GM03348 (cell line): ENCODE measurements at regions not wholly inside any gene's neighbourhood (a gene's known extent, or its start where the extent isn't known, plus 50 kb on each side); places are given as distances from the start of the nearest gene placed in this dataset.
"Not testable (repeated sequence)": the region's sequence is repeated elsewhere in the genome, so short reads cannot be mapped to it uniquely, and the experiment has no call there.

Experiments used
- DNase-seq: peaks from one replicate; pipeline ENCODE4 v3.0.0; 2012; ENCODE audit warnings: low spot score

DNA sequence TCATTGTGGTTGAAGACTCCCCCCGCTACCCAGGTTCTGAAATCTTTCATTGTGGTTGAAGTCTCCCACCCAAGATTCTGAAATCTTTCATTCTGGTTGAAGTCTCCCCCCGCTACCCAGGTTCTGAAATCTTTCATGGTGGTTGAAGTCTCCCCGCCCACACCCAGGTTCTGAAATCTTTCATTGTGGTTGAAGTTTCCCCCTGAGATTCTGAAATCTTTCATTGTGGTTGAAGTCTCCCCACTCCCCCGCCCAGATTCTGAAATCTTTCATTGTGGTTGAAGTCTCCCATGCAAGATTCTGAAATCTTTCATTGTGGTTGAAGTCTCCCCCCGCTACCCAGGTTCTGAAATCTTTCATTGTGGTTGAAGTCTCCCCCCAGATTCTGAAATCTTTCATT lies 916.0 kb downstream of the BRD1 start:
- DNase-seq = not testable (repeated sequence)

DNA sequence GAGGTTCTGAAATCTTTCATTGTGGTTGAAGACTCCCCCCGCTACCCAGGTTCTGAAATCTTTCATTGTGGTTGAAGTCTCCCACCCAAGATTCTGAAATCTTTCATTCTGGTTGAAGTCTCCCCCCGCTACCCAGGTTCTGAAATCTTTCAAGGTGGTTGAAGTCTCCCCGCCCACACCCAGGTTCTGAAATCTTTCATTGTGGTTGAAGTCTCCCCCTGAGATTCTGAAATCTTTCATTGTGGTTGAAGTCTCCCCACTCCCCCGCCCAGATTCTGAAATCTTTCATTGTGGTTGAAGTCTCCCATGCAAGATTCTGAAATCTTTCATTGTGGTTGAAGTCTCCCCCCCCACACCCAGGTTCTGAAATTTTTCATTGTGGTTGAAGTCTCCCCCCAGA lies 916.6 kb downstream of the BRD1 start:
- not testable (repeated sequence) for DNase-seq

DNA sequence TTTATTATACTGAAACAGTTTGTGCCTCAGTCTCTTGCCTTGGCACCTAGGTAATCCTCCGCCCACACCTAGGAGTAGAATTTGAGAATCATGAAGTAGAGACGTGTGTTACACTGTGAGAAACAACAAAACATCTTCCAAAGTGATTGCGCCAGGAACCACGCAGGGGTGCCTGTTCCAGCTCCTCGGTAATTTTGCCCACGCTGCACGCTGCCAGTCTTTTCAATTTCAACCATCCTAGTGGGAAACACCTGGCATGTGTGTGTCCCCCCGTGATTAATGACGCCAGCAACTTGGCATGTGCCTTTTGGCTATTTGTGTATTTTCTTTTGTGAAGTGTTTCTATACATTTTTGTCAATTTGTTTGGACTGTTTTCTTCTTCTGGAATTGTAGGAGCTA lies 919.1 kb downstream of the BRD1 start:
- no peak for DNase-seq

GRCh38 chr22:48907591-48907990 lies 920.1 kb downstream of the BRD1 start:
- no peak for DNase-seq

DNA sequence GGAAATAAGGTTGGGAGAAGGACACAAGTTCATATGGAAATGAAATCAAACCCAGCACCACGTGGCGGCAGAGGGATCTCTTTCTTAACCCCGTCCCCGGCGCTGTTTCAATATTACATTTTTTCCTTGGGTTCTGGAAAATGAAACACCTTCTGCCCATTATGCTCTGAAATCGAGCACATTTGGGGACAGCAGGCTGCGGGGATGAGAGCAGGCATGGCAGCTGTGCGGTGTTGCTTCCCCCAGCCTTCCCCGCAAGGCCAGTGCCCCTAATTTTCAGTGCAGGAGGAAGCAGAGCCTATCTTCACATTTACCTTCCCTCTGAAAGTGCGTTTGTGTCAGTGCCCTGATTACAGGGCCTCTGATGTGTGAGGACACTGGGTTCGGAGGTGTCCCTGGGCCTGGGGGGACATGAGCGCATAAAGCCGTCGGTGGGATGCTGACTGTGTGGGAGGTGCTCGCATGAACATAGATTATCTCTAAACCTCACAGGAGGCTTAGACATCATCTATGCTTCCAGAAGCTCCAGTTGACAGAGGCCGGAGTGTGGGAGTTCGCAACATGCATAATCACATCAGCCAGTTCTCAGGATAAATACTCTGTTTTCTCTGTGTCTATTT lies 921.3 kb downstream of the BRD1 start:
- DNase-seq = no peak

DNA sequence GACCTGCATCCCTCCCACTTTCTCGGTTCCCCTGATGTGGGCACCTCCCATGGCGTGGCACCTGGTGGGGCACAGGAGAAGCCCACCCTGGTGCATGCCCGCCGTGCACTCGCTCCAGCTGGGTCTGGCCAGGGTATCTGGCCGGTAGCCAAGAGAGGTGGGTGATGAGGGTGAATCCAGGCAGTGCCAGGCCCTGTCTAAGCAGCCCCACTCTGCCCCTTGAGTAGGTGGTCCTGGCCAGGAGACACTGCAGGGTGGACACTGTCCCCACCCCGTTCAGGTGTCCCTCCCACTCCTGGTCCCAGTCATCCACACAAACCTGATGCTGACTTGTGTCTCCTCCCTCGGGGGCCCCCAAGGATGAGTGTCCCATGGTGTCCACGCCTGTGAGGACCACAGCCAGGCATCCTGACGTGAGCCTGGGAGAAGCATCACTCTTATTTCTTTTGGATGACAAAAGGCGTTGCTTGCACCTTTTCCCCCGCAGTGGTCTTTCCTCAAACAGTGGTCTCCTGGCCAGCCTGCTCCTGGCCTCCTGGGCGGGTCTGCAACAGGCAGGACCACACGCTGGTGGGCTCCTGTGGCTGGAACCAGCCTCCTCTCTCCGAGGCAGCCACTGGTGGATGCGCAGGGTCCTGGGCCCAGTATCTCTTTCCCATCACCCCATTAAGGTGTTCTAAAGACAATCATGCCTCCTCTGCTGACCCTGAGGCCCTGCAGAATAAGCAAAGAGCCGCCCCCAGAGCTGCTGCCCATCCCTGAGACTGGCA lies 922.3 kb downstream of the BRD1 start:
- DNase-seq = no peak

DNA sequence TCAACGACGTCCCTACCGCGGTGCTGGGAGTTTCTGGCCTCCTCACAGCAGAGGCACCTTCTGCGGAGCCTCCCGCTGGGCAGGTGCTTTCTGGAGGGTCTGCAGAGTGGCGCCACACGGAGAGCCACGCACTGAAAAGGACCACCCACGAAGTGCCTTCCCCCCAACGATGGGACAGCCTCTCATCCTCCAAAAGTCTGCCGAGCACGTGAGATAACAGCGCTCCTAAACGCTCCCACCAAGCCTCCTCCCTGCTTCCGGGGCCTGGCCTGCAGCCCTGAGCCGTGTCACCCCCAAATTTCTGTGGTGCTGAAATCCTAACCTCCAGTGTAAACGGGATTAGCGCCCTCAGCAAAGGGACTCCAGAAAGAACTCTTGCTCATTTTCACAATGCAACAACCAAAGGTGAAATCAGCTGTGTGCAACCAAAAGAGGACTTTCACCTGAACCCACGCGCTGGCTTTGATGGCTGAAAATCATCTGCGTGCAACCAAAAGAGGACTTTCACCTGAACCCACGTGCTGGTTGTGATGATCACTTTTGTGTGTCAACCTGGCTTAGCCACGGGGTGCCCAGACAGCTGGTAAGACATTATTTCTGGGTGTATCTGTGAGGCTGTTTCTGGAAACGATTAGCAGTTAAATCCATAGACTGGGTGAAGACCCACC lies 924.6 kb downstream of the BRD1 start:
- DNase-seq = no peak

GRCh38 chr22:48902001-48902869 lies 925.4 kb downstream of the BRD1 start:
- no peak for DNase-seq

GRCh38 chr22:48901324-48901723 lies 926.3 kb downstream of the BRD1 start:
- no peak for DNase-seq

GRCh38 chr22:48900626-48901025 lies 927.0 kb downstream of the BRD1 start:
- DNase-seq = no peak

DNA sequence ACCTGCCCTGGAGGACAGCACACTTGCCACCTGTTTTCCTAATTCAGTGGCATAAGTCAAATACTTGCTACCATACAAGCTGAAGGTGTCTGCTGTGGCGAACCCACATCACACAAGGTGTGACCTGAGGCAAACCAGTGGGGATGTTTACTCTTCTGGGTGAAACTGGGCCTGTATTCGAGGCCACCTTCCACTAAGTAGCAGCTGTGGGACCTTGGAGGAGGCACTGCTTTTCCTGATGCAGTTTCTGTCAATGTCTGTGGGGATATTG lies 927.4 kb downstream of the BRD1 start:
- DNase-seq = no peak

GRCh38 chr22:48899523-48900326 lies 927.9 kb downstream of the BRD1 start:
- no peak for DNase-seq

GRCh38 chr22:48898524-48899250 lies 929.0 kb downstream of the BRD1 start:
- no peak for DNase-seq

DNA sequence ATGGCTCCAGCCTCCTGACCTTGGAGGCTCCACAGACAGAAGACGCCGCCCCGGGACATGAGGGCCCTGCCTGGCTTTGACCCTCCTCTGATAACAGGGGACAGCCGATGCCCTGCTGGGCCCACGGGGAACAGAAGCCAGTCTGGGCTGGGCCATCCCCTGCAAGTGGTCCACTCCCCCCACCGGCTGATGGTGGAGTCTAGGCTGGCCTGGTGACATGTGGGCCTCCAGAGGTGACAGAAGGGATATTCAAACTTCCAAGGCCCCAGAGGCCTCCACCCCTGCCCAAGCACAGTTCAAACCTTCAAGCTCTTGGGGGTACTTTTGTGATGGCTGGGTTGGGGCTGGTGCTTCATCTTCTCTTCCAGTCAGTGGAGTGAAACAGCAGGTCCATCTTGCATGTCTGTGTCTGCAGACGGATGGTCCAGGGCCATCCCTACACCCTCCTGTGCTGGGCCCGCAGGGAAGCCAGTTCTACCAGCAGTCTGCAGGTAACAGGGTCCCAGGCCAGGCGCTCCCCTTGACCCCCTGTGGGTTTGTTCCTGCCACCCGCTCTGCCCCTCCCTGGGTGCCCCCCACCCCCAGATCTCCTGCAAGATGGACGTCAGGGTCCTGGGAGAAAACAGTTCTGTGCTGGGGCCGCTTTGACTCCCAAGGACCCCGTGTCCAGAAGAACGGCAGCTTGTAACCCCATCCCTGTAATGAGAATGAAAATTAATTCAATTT lies 929.9 kb downstream of the BRD1 start:
- DNase-seq = no peak

DNA sequence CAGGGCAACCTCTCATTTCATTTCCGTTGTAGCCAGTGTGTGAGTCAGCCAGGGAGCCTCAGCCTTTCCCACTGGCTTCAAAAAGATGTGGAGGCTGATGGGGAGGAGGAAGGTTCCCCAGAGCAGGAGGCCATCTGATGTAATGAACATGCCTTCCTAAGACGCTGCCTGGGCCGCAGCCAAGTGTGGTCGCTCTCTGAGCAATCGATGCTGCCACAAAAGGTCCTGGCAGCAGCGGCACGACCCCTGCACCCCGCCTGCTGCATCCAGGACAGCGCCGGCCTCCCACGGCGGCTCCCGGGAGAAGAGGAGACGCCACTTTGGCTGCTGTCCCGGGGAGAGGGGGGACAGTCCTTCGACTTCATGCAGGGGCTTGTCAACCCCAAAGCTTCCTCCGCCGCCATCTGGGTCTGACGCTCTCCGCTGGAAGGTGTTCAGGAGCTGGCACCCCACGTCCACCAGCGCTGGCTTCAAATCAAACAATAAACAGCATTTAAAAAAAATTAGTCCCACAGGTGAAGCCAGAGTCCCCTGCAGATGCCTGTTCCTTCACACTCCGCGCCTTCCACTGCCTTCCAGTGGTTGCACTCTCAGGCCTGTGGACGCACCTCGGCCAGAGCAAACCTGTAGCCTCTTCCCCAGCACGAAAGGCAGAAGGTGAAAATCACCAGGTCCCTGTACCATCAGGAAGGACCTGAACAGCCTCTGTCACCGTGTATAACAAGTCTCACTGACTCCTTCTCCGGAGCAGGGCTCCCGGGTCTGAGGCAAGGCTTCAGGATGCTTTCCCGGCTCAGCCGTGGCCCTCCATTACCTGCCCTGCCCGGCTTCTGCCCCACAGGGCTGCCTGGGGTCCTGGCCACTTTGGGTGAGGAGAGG lies 930.7 kb downstream of the BRD1 start:
- DNase-seq = no peak

DNA sequence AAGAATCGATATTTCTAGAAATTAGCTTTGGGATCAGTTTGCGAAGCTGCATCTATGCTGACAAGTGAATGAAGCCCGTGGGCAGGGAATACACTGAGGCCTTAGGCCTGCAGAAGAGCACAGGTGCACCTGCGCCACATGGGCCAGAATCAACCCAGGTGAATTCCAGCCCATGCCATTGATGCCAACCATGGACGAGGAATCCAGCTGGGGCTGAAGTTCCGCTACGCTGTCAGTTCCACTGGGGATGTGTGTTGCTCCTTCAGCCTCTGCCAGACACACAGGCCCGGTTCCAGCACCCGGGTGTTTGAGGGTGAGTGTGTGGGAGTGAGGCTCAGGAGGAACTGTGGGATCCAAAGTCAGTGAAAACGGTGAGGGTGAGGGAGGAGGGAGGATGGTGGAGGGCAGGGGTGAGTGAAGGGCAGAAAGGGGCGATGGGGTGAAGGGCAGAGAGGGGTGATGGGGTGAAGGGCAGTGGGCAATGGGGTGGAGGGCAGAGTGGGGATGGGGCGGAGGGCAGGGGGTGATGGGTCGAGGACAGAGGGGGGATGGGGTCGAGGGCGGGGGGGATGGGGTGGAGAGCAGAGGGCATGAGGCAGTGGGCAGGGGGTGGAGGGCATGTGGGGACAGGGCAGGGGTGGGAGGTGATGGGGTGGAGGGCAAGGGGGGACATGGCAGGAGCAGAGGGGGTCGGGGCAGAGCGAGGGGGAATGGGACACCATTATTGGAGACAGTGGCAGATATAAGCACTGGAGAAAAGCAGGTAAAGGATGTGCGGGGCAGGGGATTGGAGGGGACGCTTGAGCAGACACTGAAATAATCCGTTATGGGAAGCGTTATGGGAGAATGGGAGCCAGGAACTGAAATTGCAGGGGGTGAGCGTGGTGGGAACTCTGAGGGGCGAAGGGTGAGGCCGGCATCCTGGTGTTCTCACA lies 931.6 kb downstream of the BRD1 start:
- DNase-seq = no peak

DNA sequence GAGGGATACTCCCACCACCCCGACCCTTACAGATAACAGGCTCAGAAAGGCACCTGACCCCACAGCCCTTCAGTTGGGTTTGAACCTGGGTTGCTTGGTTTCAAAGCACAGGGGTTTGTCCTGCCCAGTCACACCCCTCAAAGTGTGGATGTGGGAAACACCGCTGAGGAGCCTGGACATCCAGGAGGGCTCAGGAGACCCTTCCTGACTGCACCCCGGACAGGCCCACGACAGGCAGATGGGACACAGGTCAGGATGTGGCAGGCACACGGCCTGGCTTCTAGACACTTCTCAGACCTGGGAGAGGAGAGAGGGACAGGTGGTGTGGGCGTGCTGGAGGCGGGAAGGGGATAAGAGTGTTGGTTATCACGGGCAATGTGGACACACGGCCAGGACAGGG lies 932.3 kb downstream of the BRD1 start:
- no peak for DNase-seq

DNA sequence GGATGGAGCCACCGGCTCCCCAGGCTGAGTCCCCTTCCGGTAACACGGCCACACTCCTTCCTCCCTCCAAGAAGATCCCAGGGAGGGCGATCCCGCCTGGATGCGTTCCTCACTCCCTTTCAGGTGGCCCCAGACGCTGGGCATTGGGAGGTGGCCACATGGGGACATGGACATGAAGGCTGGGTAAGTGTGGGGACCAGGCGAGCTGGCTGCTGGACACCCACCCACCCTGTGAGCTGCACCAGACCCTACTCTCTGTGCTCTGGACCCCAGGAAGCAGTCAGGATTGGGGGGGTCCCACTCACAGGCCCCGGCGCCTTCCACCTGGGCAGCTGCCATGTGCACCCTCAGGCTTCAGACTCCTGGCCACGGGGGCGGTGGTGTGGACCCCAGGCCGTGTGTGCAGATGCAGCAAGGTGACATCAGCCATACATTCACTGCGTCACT lies 932.8 kb downstream of the BRD1 start:
- no peak for DNase-seq
